Transverse colon (tissue), 4 donors: ENCODE measurements at regions not wholly inside any gene's neighbourhood (a gene's known extent, or its start where the extent isn't known, plus 50 kb on each side); places are given as distances from the start of the nearest gene placed in this dataset.

Experiments
- DNase-seq: peaks from one replicate; pipeline ENCODE4 v3.0.0-alpha.2; 2019
- H3K27ac ChIP-seq, 4 donors: fragments of 200-600 bp; sonication (generic); 2 replicates each; pipeline ENCODE4 v1.5.1; 2016 to 2018; ENCODE audit warnings: inconsistent platforms in 4 of 4
- H3K27me3 ChIP-seq: fragments of 200-600 bp; sonication (generic); 2 replicates; pipeline ENCODE4 v1.5.1; 2017; ENCODE audit warnings: inconsistent platforms
- H3K36me3 ChIP-seq, 4 donors: fragments of 200-600 bp; sonication (generic); 2 replicates each; pipeline ENCODE4 v1.5.1; 2017 to 2019; ENCODE audit warnings: inconsistent platforms in 4 of 4
- H3K4me1 ChIP-seq, 4 donors: fragments of 200-600 bp; sonication (generic); 2 replicates each; pipeline ENCODE4 v1.5.1; 2017 to 2020; ENCODE audit warnings: inconsistent platforms in 4 of 4
- H3K4me3 ChIP-seq, 4 donors: fragments of 200-600 bp; sonication (generic); 1 replicate in 1 of 4; 2 replicates in 3 of 4; pipeline versions ENCODE4 v1.5.1 to v1.6.1; 2017 to 2019; ENCODE audit warnings: inconsistent platforms in 4 of 4
- H3K9me3 ChIP-seq, 2 donors: fragments of 200-600 bp; sonication (generic); 2 replicates each; pipeline ENCODE4 v1.5.1; 2017 to 2019; ENCODE audit warnings: inconsistent platforms in 2 of 2
- EP300 ChIP-seq: sonication (generic); formaldehyde crosslinking; IDR thresholded peaks from one replicate; pipeline ENCODE4 v1.6.1; 2017; ENCODE audit warnings: antibody characterized with exemption, low read depth
- POLR2A ChIP-seq: fragments of 450-650 bp; IDR thresholded peaks from one replicate; pipeline ENCODE4 v1.6.1; 2016; ENCODE audit warnings: antibody characterized with exemption, mild to moderate bottlenecking, moderate library complexity
- POLR2AphosphoS5 ChIP-seq, 3 donors: sonication (generic); formaldehyde crosslinking; IDR thresholded peaks; one replicate each; pipeline ENCODE4 v1.6.1; 2016; ENCODE audit warnings: antibody characterized with exemption in 3 of 3
- WGBS, 2 donors: methylation state at CpG; one replicate each; pipeline ENCODE4 v1.1.5; 2018; ENCODE audit warnings: low coverage in 1 of 2; 5-methylcytosine and 5-hydroxymethylcytosine counted together
- in situ Hi-C, 4 donors: fragments of 200-750 bp; cut with MboI; loops; one replicate each; pipeline versions ENCODE4 v1.15.0 to v1.15.1; 2017; ENCODE audit warnings: low sequenced_read_pairs in 3 of 4, low pct_ligation_motif_present in 1 of 4, low pct_unique_long_range_greater_than_20kb in 1 of 4
- intact Hi-C: fragments of 100-400 bp; cut with DNase I; formaldehyde crosslinking; loops from one replicate; pipeline ENCODE4 v1.15.1; 2023; ENCODE audit warnings: low total_unique reads
- TF ChIP-seq, protein P1 (sequence below), 5 experiments: fragments of 200-600 bp in 3 of 5; fragments of 450-650 bp in 2 of 5; sonication (generic) in 3 of 5; IDR thresholded peaks; 1 replicate in 2 of 5; 2 replicates in 3 of 5; pipeline ENCODE4 v1.5.1; 2016 to 2017; ENCODE audit warnings: antibody characterized with exemption in 5 of 5, inconsistent platforms in 3 of 5, mild to moderate bottlenecking in 2 of 5, moderate library complexity in 1 of 5

DNA sequence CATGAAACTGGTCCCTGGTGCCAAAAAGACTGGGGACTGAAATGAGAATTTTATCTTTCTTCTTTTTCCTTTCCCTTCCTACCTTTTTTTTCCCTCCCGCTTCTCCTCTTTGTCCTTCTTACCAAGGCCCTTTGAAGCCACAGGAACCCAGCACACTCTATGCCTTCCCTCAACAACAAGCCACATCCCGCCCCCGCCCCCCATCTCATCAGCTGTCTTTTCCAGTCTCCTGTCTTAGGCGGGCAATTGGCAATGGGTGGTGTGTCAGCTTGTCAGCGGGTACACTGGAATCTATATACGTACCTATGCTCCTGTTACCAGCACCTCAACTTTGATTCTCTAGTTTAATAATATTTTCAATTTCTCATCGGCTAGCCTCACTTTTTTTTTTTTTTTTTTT is 56.3 kb upstream of the CHD2 start:
- H3K4me3 ChIP-seq: no peak overlapping the region
- intact Hi-C loops (loop anchor here (1.0 kb wide), 1 partner anchor 21 kb away; no protein-coding TSS in a partner anchor), in situ Hi-C loops (no loop called here)
- H3K4me1 ChIP-seq: peaks cover 0 to 34% (median 22%) of the 10 kb centered on the region in 4 donors
- no peak for DNase-seq
- H3K9me3 ChIP-seq: no peaks in the 10 kb centered on the region
- H3K36me3 ChIP-seq: no peaks in the 10 kb centered on the region
- WGBS, 2 donors: 92 to 96% methylated on average over 2 to 7 of the region's 7 CpGs
- no peaks in the 10 kb centered on the region for H3K27me3 ChIP-seq
- TF ChIP-seq POLR2AphosphoS5 (IDR thresholded peaks at IDR 0.05): no peak
- no peak for TF ChIP-seq EP300
- no peak for TF ChIP-seq POLR2A
- TF ChIP-seq, protein P1, sequence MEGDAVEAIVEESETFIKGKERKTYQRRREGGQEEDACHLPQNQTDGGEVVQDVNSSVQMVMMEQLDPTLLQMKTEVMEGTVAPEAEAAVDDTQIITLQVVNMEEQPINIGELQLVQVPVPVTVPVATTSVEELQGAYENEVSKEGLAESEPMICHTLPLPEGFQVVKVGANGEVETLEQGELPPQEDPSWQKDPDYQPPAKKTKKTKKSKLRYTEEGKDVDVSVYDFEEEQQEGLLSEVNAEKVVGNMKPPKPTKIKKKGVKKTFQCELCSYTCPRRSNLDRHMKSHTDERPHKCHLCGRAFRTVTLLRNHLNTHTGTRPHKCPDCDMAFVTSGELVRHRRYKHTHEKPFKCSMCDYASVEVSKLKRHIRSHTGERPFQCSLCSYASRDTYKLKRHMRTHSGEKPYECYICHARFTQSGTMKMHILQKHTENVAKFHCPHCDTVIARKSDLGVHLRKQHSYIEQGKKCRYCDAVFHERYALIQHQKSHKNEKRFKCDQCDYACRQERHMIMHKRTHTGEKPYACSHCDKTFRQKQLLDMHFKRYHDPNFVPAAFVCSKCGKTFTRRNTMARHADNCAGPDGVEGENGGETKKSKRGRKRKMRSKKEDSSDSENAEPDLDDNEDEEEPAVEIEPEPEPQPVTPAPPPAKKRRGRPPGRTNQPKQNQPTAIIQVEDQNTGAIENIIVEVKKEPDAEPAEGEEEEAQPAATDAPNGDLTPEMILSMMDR (IDR thresholded peaks at IDR 0.05): no peak
- H3K27ac ChIP-seq: peak overlapping the region in 3 of 4 donors; percentile 30 to 87 (median 86)

GRCh38 chr15:92845126-92845508 is 55.0 kb upstream of the CHD2 start:
- TF ChIP-seq POLR2AphosphoS5 (IDR thresholded peaks at IDR 0.05) (peak in 2 of 3 donors; percentile 59 to 66), POLR2A (peak; percentile 15)
- TF ChIP-seq, protein P1 (IDR thresholded peaks at IDR 0.05): no peak
- Histone ChIP-seq H3K4me1 (peaks cover 0 to 34% (median 20%) of the 10 kb centered on the region in 4 donors), H3K4me3 (peak overlapping the region in 1 of 4 donors; percentile 20), H3K36me3 (no peaks in the 10 kb centered on the region), H3K27ac (peak overlapping the region; percentile 73 to 92 (median 86)), H3K27me3 (no peaks in the 10 kb centered on the region), H3K9me3 (no peaks in the 10 kb centered on the region)
- DNase-seq: no peak
- in situ Hi-C loops: no loop called here
- intact Hi-C loops: no loop called here

GRCh38 chr15:92846741-92847140 is 53.4 kb upstream of the CHD2 start:
- no peaks in the 10 kb centered on the region for H3K9me3 ChIP-seq
- intact Hi-C loops: no loop called here
- no peaks in the 10 kb centered on the region for H3K36me3 ChIP-seq
- 60 to 67% methylated on average over 1 of the region's 1 CpG for WGBS, 2 donors
- H3K4me1 ChIP-seq: peaks cover 0 to 34% (median 19%) of the 10 kb centered on the region in 4 donors
- in situ Hi-C loops: no loop called here
- no peak overlapping the region for H3K4me3 ChIP-seq
- no peak for DNase-seq
- H3K27me3 ChIP-seq: no peaks in the 10 kb centered on the region
- peak overlapping the region in 1 of 4 donors; percentile 9 for H3K27ac ChIP-seq
- TF ChIP-seq, protein P1 (IDR thresholded peaks at IDR 0.05): no peak
- TF ChIP-seq POLR2AphosphoS5 (IDR thresholded peaks at IDR 0.05) (no peak), EP300 (no peak), POLR2A (no peak)

DNA sequence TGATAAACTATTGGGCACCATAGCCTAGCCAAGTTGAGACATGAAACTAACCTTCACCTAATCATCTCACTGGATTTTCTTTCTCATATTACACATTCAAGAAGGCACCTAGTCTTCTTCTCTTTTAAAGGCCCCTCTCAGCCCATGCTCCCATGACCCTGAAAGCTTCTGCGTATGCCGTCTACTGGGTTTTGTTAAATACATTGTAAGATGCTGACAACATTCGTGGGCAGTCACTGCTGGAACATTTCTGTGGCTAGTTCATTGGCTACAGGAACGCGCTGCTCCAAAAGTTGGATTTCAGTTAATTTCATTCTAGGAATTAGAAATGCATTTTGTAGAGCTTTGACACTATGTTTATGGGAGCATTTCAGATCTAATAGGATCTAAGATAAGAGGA is 52.3 kb upstream of the CHD2 start:
- DNase-seq: no peak
- H3K4me3 ChIP-seq: no peak overlapping the region
- H3K27ac ChIP-seq: no peak overlapping the region
- 76 to 97% methylated on average over 5 of the region's 5 CpGs for WGBS, 2 donors
- peaks cover 0 to 34% (median 19%) of the 10 kb centered on the region in 4 donors for H3K4me1 ChIP-seq
- TF ChIP-seq EP300 (no peak), POLR2A (no peak)
- TF ChIP-seq, protein P1 (IDR thresholded peaks at IDR 0.05): no peak
- in situ Hi-C loops: no loop called here
- H3K9me3 ChIP-seq: no peaks in the 10 kb centered on the region
- H3K36me3 ChIP-seq: no peaks in the 10 kb centered on the region
- no peaks in the 10 kb centered on the region for H3K27me3 ChIP-seq
- intact Hi-C loops: no loop called here
